Heart right ventricle (tissue), 16 donors: ENCODE measurements at regions not wholly inside any gene's neighbourhood (a gene's known extent, or its start where the extent isn't known, plus 50 kb on each side); places are given as distances from the start of the nearest gene placed in this dataset.

Experiments used
- ATAC-seq, 8 donors: fragments of 200-7000 bp; cut with Tn5 transposase; one replicate each; pipeline ENCODE4 v1.9.1; 2020; ENCODE audit warnings: mild to moderate bottlenecking in 8 of 8, moderate library complexity in 8 of 8, moderate number of reproducible peaks in 1 of 8
- DNase-seq, 2 donors: peaks; one replicate each; pipeline ENCODE4 v3.0.0-alpha.2; 2020
- H3K27ac ChIP-seq, 10 donors: fragments of 200-600 bp; sonication (generic) in 2 of 10; one replicate each; pipeline versions ENCODE4 v1.5.0 to v1.8.0; 2020 to 2022; ENCODE audit warnings: mild to moderate bottlenecking in 3 of 10
- H3K27me3 ChIP-seq, 7 donors: fragments of 200-600 bp; one replicate each; pipeline ENCODE4 v1.8.0; 2021 to 2022; ENCODE audit warnings: mild to moderate bottlenecking in 2 of 7
- H3K36me3 ChIP-seq, 9 donors: fragments of 200-600 bp; sonication (generic) in 1 of 9; one replicate each; pipeline versions ENCODE4 v1.5.0 to v1.8.0; 2020 to 2022; ENCODE audit warnings: mild to moderate bottlenecking in 2 of 9
- H3K4me1 ChIP-seq, 9 donors: fragments of 200-600 bp; sonication (generic) in 1 of 9; one replicate each; pipeline versions ENCODE4 v1.5.0 to v1.8.0; 2020 to 2022; ENCODE audit warnings: mild to moderate bottlenecking in 4 of 9
- H3K4me3 ChIP-seq, 10 donors: fragments of 200-600 bp; sonication (generic) in 2 of 10; one replicate each; pipeline versions ENCODE4 v1.5.0 to v1.8.0; 2020 to 2022; ENCODE audit warnings: mild to moderate bottlenecking in 7 of 10, moderate library complexity in 2 of 10
- H3K9me3 ChIP-seq, 11 donors: fragments of 200-600 bp in 10 of 11; sonication (generic) in 2 of 11; one replicate each; pipeline versions ENCODE4 v1.5.0 to v1.8.0; 2013 to 2022; ENCODE audit warnings: mild to moderate bottlenecking in 2 of 11, control low read depth in 1 of 11, moderate library complexity in 1 of 11
- WGBS, 2 donors: extraction: QIAGEN DNeasy Blood & Tissue Kit; methylation state at CpG; one replicate each; pipeline ENCODE4 v1.1.7; 2013; ENCODE audit warnings: inconsistent platforms in 1 of 2; 5-methylcytosine and 5-hydroxymethylcytosine counted together
- intact Hi-C, 10 donors: fragments of 100-400 bp; cut with DNase I; formaldehyde crosslinking; loops; one replicate each; pipeline versions ENCODE4 v1.11.1 to v1.14.2; 2022
- TF ChIP-seq, protein P1 (sequence below), 9 donors: fragments of 200-600 bp; sonication (generic) in 2 of 9; IDR thresholded peaks; one replicate each; pipeline versions ENCODE4 v1.5.0 to v1.8.0; 2021 to 2022; ENCODE audit warnings: antibody characterized with exemption in 9 of 9, mild to moderate bottlenecking in 5 of 9, moderate library complexity in 1 of 9
- donor health status: Arrhythmogenic right ventricular cardiomyopathy.
- donor health status: ischemic (EF 13 %, LVEDD 7.1; RV severe dilation, severe dysfunction).
- donor health status: healthy with polysubstance abuse.
- donor health status: DM: no; HTN: yes; CAD: no.
- donor health status: DM: no; HTN: no; CAD: no.
- donor health status: ischemic (EF 25% LVEDD 6.9; RV normal size, moderate dysfunction).
- donor health status: ischemic (EF 25% LVEDD 5.7; RV mildly dilated, moderate dysfunction).
- donor health status: healthy.
- donor health status: DM: yes; HTN: yes; CAD: no.
- donor health status: Ischemic cardiomyopathy.
- donor health status: ischemic (EF 35%, LVEDD 5.7; RV mildly dilated, moderate dysfunction).
- donor health status: nonischemic (EF 11% LVEDD 7.7; RV severe dilation, severe dysfunction).
- donor health status: DM: yes; HTN: yes; CAD: no.
- donor health status: PGD.
- donor health status: ischemic (EF 29% LVEDD 5.4; RV normal size, mild dysfunction).
- donor health status: nonischemic (EF 23%, LVEDD 6.1; RV moderate dilation, normal function).

GRCh38 chr12:75836533-75836932 is 195.0 kb downstream of the PHLDA1 start:
- Histone ChIP-seq H3K4me1 (peaks cover 0 to 17% (median 6%) of the 10 kb centered on the region in 9 donors), H3K27ac (peak overlapping the region in 2 of 10 donors; percentile 30 to 34), H3K9me3 (peaks cover 0 to 9% (median 0%) of the 10 kb centered on the region in 11 donors), H3K4me3 (no peak overlapping the region), H3K36me3 (no peaks in the 10 kb centered on the region), H3K27me3 (no peaks in the 10 kb centered on the region)
- TF ChIP-seq, protein P1, sequence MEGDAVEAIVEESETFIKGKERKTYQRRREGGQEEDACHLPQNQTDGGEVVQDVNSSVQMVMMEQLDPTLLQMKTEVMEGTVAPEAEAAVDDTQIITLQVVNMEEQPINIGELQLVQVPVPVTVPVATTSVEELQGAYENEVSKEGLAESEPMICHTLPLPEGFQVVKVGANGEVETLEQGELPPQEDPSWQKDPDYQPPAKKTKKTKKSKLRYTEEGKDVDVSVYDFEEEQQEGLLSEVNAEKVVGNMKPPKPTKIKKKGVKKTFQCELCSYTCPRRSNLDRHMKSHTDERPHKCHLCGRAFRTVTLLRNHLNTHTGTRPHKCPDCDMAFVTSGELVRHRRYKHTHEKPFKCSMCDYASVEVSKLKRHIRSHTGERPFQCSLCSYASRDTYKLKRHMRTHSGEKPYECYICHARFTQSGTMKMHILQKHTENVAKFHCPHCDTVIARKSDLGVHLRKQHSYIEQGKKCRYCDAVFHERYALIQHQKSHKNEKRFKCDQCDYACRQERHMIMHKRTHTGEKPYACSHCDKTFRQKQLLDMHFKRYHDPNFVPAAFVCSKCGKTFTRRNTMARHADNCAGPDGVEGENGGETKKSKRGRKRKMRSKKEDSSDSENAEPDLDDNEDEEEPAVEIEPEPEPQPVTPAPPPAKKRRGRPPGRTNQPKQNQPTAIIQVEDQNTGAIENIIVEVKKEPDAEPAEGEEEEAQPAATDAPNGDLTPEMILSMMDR (IDR thresholded peaks at IDR 0.05): no peak
- intact Hi-C loops: no loop called here
- ATAC-seq (peak in 1 of 8 donors; percentile 35), DNase-seq (no peak)

DNA sequence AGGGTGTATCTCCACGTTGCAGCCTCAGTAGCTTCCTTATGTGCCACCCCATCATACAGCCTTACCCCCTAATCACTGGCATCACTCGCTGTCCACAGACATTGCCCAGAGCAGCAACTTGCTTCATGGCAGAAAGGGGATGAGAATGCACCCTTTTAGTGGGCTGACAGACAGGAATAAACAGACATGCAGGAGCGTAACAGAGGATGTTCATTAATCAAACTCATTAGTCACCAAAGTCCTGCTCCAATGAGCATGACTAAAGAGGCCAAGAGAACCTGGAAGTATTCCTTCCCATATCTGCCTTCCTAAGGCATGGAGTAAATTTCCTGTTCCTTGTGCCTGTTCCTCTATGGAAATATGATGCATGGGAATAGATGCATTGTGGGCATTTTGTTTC is 197.0 kb downstream of the PHLDA1 start:
- no peaks in the 10 kb centered on the region for H3K27me3 ChIP-seq
- H3K27ac ChIP-seq: no peak overlapping the region
- WGBS, 2 donors: 91 to 96% methylated on average over 3 of the region's 3 CpGs
- no peaks in the 10 kb centered on the region for H3K36me3 ChIP-seq
- TF ChIP-seq, protein P1 (IDR thresholded peaks at IDR 0.05): no peak
- H3K4me3 ChIP-seq: no peak overlapping the region
- intact Hi-C loops: no loop called here
- H3K9me3 ChIP-seq: peaks cover 0 to 10% (median 0%) of the 10 kb centered on the region in 11 donors
- DNase-seq (no peak), ATAC-seq (no peak)
- peaks cover 0 to 21% (median 8%) of the 10 kb centered on the region in 9 donors for H3K4me1 ChIP-seq

DNA sequence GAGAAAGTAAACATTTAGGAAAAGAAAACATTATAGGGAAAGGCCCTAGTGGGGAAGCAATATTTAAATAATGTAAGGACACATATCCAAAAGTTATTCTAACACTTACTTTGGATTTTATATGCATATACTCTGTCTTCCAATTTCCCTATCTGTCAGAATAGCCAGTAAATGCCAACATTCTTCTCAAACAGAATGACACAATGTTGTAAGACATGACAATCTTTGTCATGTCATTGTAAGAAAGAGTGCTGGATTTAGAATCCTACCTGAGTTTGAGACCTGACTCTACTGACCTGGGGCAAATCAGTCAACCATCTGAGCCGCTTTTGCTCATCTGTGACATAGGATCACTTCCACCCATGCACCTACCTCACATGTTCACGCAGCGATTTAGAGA is 198.3 kb downstream of the PHLDA1 start:
- intact Hi-C loops: no loop called here
- TF ChIP-seq, protein P1 (IDR thresholded peaks at IDR 0.05): no peak
- no peak for ATAC-seq

GRCh38 chr12:75831402-75831801 is 200.2 kb downstream of the PHLDA1 start:
- 5 to 10% methylated on average over 2 of the region's 2 CpGs for WGBS, 2 donors
- intact Hi-C loops: no loop called here
- TF ChIP-seq, protein P1 (IDR thresholded peaks at IDR 0.05): no peak
- no peak overlapping the region for H3K4me3 ChIP-seq
- no peaks in the 10 kb centered on the region for H3K36me3 ChIP-seq
- no peak for DNase-seq
- H3K4me1 ChIP-seq: peaks cover 0 to 19% (median 8%) of the 10 kb centered on the region in 9 donors
- no peaks in the 10 kb centered on the region for H3K27me3 ChIP-seq
- ATAC-seq: peak in 7 of 8 donors; percentile 27 to 90 (median 61)
- H3K9me3 ChIP-seq: peaks cover 0 to 5% (median 0%) of the 10 kb centered on the region in 11 donors
- peak overlapping the region in 4 of 10 donors; percentile 11 to 46 (median 21) for H3K27ac ChIP-seq

More for the DNA sequence above, 198.3 kb downstream of the PHLDA1 start:
- Histone ChIP-seq H3K4me1 (peaks cover 0 to 21% (median 8%) of the 10 kb centered on the region in 9 donors), H3K27ac (no peak overlapping the region), H3K9me3 (peaks cover 0 to 5% (median 0%) of the 10 kb centered on the region in 11 donors), H3K4me3 (no peak overlapping the region), H3K27me3 (no peaks in the 10 kb centered on the region), H3K36me3 (no peaks in the 10 kb centered on the region)
- DNase-seq: no peak
- 64 to 67% methylated on average over 3 of the region's 3 CpGs for WGBS, 2 donors
